Smooth muscle cell (in vitro differentiated cells): ENCODE measurements at regions not wholly inside any gene's neighbourhood (a gene's known extent, or its start where the extent isn't known, plus 50 kb on each side); places are given as distances from the start of the nearest gene placed in this dataset.

Experiments
- DNase-seq: peaks from one replicate; lab custom pipeline; 2025; ENCODE audit not compliant: unreplicated experiment; lab: John Stamatoyannopoulos, UW
- H2AFZ ChIP-seq: fragments of 200-600 bp; sonication (generic); 2 replicates; pipeline ENCODE4 v1.6.0; 2016; ENCODE audit warnings: antibody characterized with exemption, low read depth, mild to moderate bottlenecking
- H3F3A ChIP-seq: fragments of 200-600 bp; sonication (generic); 2 replicates; pipeline ENCODE4 v1.6.0; 2017; ENCODE audit warnings: antibody characterized with exemption, low read depth
- H3K27ac ChIP-seq: fragments of 200-600 bp; sonication (generic); 2 replicates; pipeline ENCODE4 v1.5.1; 2016; ENCODE audit warnings: low read depth, mild to moderate bottlenecking
- H3K27me3 ChIP-seq: fragments of 200-600 bp; sonication (generic); 2 replicates; pipeline ENCODE4 v1.6.1; 2016; ENCODE audit warnings: low read depth, mild to moderate bottlenecking
- H3K36me3 ChIP-seq: fragments of 200-600 bp; sonication (generic); 2 replicates; pipeline ENCODE4 v1.5.1; 2016; ENCODE audit warnings: low read depth
- H3K4me1 ChIP-seq: fragments of 200-600 bp; sonication (generic); 2 replicates; pipeline ENCODE4 v1.5.1; 2016; ENCODE audit warnings: low read depth
- H3K4me2 ChIP-seq: fragments of 200-600 bp; sonication (generic); 2 replicates; pipeline ENCODE4 v1.6.0; 2016; ENCODE audit warnings: mild to moderate bottlenecking
- H3K4me3 ChIP-seq: fragments of 200-600 bp; sonication (generic); 2 replicates; pipeline ENCODE4 v1.5.1; 2016; ENCODE audit warnings: mild to moderate bottlenecking
- H3K79me2 ChIP-seq: fragments of 200-600 bp; sonication (generic); 2 replicates; pipeline ENCODE4 v1.6.0; 2016; ENCODE audit warnings: low read depth, mild to moderate bottlenecking
- H3K9ac ChIP-seq: fragments of 200-600 bp; sonication (generic); 2 replicates; pipeline ENCODE4 v1.6.0; 2016; ENCODE audit warnings: low read depth
- H3K9me3 ChIP-seq: fragments of 200-600 bp; sonication (generic); replicated peaks from 2 replicates; pipeline ENCODE4 v1.5.1; 2016; ENCODE audit warnings: low read depth
- H4K20me1 ChIP-seq: fragments of 200-600 bp; sonication (generic); 2 replicates; pipeline ENCODE4 v1.6.0; 2016; ENCODE audit warnings: low read depth
- WGBS: methylation state at CpG from one replicate; pipeline ENCODE4 v1.1.7; 2016; ENCODE audit warnings: low lambda C conversion rate; 5-methylcytosine and 5-hydroxymethylcytosine counted together
- TF ChIP-seq, protein P1 (sequence below): fragments of 200-600 bp; sonication (generic); IDR thresholded peaks from 2 replicates; pipeline ENCODE4 v1.5.1; 2017; ENCODE audit warnings: borderline replicate concordance, mild to moderate bottlenecking, antibody characterized with exemption; ENCODE audit not compliant: insufficient read depth, poor library complexity, severe bottlenecking

DNA sequence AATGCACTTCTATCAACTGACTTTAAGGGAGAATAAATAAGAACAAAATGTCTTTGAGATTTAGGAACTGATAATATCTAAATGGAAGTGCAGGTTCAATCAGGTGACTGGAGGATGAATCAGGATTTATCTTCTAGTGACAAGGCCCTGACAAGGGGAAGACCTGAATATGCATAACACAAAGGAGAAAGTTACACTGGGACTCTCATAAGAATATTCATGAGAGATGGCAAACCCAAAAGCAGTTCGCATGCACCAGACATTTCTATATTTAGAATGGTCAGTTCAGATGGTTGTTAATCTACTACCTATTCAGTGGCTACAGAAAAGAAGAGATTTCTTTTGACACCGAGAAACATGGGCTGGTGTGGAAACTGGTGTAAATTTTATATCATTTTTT is 1771.3 kb upstream of the LRRTM1 start:
- no peak for DNase-seq
- no peak overlapping the region for H3K4me3 ChIP-seq

DNA sequence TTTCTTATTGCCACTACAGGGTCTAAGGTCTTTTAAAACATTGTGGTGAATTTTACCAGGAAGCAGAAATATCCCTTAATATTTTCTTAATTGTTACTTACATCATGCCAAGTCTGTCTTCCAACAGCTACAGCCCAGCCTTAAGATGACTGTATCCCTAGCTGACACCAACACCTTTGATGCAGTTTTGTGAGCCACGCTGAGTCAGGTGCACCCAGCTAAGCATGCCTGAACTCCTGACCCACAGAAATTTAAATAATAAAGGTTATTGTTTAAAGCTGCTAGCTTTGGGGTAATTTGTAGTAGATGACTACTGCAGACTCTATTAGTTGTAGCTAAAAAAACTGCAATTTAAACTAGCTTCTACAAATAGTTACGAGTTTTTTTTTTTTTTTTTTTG is 1757.9 kb upstream of the LRRTM1 start:
- no peak overlapping the region for H3K4me3 ChIP-seq
- H3K27me3 ChIP-seq, result no peaks in the 10 kb centered on the region
- no peak overlapping the region for H3K4me2 ChIP-seq
- no peaks in the 10 kb centered on the region for H3K36me3 ChIP-seq
- no peaks in the 10 kb centered on the region for H3K79me2 ChIP-seq
- no peaks in the 10 kb centered on the region for H3K4me1 ChIP-seq
- H4K20me1 ChIP-seq, result no peaks in the 10 kb centered on the region
- no peaks in the 10 kb centered on the region for H3F3A ChIP-seq
- H3K9me3 ChIP-seq, result no peaks in the 10 kb centered on the region
- H3K9ac ChIP-seq, result no peak overlapping the region
- 61% methylated on average over 2 of the region's 2 CpGs for WGBS
- no peak overlapping the region for H3K27ac ChIP-seq
- no peak for DNase-seq
- TF ChIP-seq, protein P1, sequence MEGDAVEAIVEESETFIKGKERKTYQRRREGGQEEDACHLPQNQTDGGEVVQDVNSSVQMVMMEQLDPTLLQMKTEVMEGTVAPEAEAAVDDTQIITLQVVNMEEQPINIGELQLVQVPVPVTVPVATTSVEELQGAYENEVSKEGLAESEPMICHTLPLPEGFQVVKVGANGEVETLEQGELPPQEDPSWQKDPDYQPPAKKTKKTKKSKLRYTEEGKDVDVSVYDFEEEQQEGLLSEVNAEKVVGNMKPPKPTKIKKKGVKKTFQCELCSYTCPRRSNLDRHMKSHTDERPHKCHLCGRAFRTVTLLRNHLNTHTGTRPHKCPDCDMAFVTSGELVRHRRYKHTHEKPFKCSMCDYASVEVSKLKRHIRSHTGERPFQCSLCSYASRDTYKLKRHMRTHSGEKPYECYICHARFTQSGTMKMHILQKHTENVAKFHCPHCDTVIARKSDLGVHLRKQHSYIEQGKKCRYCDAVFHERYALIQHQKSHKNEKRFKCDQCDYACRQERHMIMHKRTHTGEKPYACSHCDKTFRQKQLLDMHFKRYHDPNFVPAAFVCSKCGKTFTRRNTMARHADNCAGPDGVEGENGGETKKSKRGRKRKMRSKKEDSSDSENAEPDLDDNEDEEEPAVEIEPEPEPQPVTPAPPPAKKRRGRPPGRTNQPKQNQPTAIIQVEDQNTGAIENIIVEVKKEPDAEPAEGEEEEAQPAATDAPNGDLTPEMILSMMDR, result no peak
- H2AFZ ChIP-seq, result no peak overlapping the region

More for the DNA sequence above, 1771.3 kb upstream of the LRRTM1 start:
- Histone ChIP-seq H3K27ac (no peak overlapping the region), H3F3A (no peaks in the 10 kb centered on the region), H3K9me3 (no peaks in the 10 kb centered on the region), H3K27me3 (no peaks in the 10 kb centered on the region), H3K9ac (no peak overlapping the region), H3K36me3 (no peaks in the 10 kb centered on the region), H3K79me2 (no peaks in the 10 kb centered on the region), H3K4me1 (no peaks in the 10 kb centered on the region), H3K4me2 (no peak overlapping the region), H2AFZ (no peak overlapping the region), H4K20me1 (no peaks in the 10 kb centered on the region)
- 93% methylated on average over 2 of the region's 2 CpGs for WGBS
- TF ChIP-seq, protein P1, result no peak

DNA sequence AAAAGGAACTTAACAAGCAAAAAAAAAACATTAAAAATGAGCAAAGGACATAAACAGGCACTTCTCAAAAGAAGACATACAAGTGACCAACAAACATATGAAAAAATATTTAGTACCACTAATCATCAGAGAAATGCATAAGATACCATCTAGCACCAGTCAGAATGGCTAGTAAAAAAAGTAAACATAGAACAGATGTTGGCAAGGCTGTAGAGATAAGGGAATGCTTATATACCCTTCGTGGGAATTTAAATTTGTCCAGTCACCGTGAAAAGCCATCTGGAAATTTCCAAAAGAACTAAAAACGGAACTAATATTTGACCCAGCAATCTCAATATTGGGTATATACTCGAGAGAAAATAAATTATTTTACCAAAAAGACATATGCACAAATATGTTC is 1751.3 kb upstream of the LRRTM1 start:
- no peak for DNase-seq
- Histone ChIP-seq H2AFZ (peak overlapping the region; percentile 26), H3K4me2 (peak overlapping the region; percentile 25), H3K36me3 (no peaks in the 10 kb centered on the region), H3F3A (no peaks in the 10 kb centered on the region), H3K79me2 (no peaks in the 10 kb centered on the region), H3K4me1 (no peaks in the 10 kb centered on the region), H3K27ac (no peak overlapping the region), H3K9me3 (no peaks in the 10 kb centered on the region), H3K4me3 (no peak overlapping the region), H4K20me1 (no peaks in the 10 kb centered on the region), H3K9ac (no peak overlapping the region), H3K27me3 (no peaks in the 10 kb centered on the region)
- 39% methylated on average over 4 of the region's 4 CpGs for WGBS
- TF ChIP-seq, protein P1, result no peak

DNA sequence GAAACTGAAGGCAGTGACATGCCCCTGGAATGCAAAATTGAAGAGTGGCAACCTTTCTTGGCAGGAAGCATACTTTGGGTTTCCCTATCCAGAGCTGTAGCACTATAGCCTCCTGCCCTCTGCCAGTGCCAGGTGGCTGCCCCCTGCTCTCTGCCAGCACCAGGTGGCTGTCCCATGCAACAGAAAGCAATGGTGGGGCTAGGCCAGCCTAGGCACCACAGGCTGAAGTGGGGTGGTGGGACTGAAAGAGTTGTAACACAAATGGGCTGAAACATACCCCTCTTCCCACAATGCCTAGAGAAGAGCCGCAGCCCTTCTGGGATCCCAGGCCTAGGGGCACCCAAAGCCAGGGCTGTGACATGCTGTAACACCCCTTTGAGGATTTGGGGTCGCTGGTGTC is 1739.3 kb upstream of the LRRTM1 start:
- H3K27ac ChIP-seq, result no peak overlapping the region
- no peaks in the 10 kb centered on the region for H4K20me1 ChIP-seq
- TF ChIP-seq, protein P1, result no peak
- H3K4me2 ChIP-seq, result no peak overlapping the region
- no peaks in the 10 kb centered on the region for H3K27me3 ChIP-seq
- H3K9ac ChIP-seq, result no peak overlapping the region
- H3K9me3 ChIP-seq, result peaks cover 8% of the 10 kb centered on the region
- H2AFZ ChIP-seq, result no peak overlapping the region
- H3F3A ChIP-seq, result no peaks in the 10 kb centered on the region
- 88% methylated on average over 2 of the region's 2 CpGs for WGBS
- H3K4me1 ChIP-seq, result no peaks in the 10 kb centered on the region
- H3K79me2 ChIP-seq, result no peaks in the 10 kb centered on the region
- no peak overlapping the region for H3K4me3 ChIP-seq
- H3K36me3 ChIP-seq, result no peaks in the 10 kb centered on the region
- no peak for DNase-seq
